ENCODE measurements at regions not wholly inside any gene's neighbourhood (a gene's known extent, or its start where the extent isn't known, plus 50 kb on each side); places are given as distances from the start of the nearest gene placed in this dataset.
"Not testable (repeated sequence)": the region's sequence is repeated elsewhere in the genome, so short reads cannot be mapped to it uniquely, and the experiment has no call there.

DNA sequence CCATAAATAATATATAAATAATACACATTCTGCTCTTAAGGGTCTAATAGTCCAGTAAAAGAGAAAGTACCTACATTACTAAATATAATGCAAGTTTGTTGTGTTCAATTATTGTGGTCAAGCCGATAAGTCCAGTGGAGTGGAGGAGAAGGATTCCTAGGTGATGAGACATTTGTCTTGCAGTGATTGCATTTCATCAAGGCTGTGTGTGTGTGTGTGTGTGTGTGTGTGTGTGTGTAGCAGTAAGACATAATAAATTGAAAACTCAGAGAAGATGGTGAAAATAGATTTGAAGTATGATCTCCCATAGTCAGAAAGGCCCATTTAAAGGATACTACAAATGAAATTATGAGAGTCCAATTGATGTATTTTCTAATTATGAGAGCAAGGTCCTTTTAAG is 192.5 kb upstream of the SEMA3C start:
- no peak for FAIRE-seq

DNA sequence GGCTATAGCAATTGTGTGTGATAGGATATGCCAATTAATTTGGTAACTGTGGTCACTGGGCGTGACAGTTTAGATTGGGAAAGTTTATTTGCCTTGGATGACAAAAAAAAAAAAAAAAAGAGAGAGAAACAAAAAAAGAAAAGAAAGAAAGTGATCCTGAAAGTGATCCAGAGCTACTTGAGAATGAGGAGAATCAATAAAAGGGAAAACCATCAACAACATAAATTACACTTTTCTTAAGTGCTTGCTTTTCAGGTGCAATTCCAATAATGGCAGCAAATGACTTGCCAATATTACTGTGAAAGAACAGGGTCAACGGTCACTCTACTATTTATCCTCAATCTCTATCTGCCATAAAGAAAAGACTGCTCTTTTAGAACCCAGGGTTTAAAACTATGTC is 191.8 kb upstream of the SEMA3C start:
- FAIRE-seq, result no peak

GRCh38 chr7:81098213-81098612 is 179.4 kb upstream of the SEMA3C start:
- FAIRE-seq, result no peak

- FAIRE-seq, result no peak
These were observed 176.1 kb upstream of the SEMA3C start for GRCh38 chr7:81094952-81095351.

- FAIRE-seq, result no peak
These were observed 162.8 kb upstream of the SEMA3C start for GRCh38 chr7:81081616-81082015.

GRCh38 chr7:81080553-81080952 is 161.7 kb upstream of the SEMA3C start:
- FAIRE-seq, result no peak

DNA sequence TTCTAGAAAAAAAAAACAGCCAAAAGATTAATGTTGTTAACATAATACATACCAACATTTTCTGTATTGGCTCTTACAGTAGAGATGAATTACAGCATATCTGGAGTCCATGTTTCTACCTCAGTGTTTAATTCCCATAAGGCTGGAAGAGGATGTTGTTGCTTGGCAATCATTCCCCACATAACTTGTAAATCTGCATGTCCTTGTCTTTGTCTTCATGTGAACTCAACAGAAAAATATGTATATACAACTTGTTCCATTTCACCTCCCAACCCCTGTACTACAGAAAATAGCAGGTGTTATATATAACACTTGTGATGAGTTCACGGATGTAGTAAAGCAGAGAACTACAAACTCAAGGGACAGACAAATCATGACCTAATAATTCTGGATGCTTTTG is 160.9 kb upstream of the SEMA3C start:
- no peak for FAIRE-seq

GRCh38 chr7:81075150-81075549 is 156.3 kb upstream of the SEMA3C start:
- FAIRE-seq, result no peak

DNA sequence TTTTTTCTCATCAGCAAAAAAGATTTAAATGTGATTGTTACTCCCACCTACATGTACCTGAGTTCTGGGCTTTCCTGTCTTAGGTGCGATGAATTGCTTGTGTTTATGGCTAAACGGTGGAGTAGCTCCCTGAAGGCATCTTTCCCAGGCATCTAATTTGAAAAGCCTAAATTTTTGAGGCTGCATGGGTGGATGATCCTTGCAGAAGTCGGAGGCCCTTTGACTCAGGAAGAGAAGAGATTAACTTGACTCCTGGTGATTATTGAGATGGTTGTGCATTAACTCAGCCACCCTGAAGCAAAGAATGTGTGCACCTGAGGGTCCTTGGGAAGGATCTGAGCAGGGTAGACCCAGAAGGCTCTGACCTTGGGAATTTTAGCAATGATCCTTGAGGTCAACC is 155.6 kb upstream of the SEMA3C start:
- FAIRE-seq, result no peak

- FAIRE-seq, result no peak
These were observed 155.0 kb upstream of the SEMA3C start for GRCh38 chr7:81073931-81074251.

GRCh38 chr7:81070956-81071355 is 152.1 kb upstream of the SEMA3C start:
- no peak for FAIRE-seq

- no peak for FAIRE-seq
These were observed 147.9 kb upstream of the SEMA3C start for GRCh38 chr7:81066797-81067196.

GRCh38 chr7:81064426-81064825 is 145.6 kb upstream of the SEMA3C start:
- FAIRE-seq, result no peak

DNA sequence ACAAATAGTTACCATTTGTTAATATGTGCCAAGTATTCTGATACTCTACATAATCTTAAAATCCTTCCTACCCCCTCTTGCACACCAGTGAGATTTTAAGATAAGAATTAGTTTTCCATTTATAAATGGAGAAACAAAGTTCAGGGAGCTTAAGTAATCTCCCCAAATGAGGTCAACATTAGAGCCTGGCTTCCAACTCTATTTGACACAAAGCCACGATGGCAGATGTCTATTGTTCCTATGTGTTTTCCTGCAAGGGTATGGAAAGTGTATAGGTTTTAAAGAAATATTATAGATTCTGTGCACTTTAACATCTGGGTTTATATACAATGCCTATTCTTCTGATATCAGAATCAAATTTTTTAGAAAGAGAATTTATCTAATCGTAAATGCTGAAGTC is 143.9 kb upstream of the SEMA3C start:
- FAIRE-seq, result no peak

GRCh38 chr7:81057469-81057868 is 138.6 kb upstream of the SEMA3C start:
- not testable (repeated sequence) for FAIRE-seq

- FAIRE-seq, result no peak
These were observed 134.8 kb upstream of the SEMA3C start for GRCh38 chr7:81053623-81054022.

- FAIRE-seq, result no peak
These were observed 133.1 kb upstream of the SEMA3C start for GRCh38 chr7:81051811-81052413.

GRCh38 chr7:81045491-81046030 is 126.7 kb upstream of the SEMA3C start:
- no peak for FAIRE-seq

DNA sequence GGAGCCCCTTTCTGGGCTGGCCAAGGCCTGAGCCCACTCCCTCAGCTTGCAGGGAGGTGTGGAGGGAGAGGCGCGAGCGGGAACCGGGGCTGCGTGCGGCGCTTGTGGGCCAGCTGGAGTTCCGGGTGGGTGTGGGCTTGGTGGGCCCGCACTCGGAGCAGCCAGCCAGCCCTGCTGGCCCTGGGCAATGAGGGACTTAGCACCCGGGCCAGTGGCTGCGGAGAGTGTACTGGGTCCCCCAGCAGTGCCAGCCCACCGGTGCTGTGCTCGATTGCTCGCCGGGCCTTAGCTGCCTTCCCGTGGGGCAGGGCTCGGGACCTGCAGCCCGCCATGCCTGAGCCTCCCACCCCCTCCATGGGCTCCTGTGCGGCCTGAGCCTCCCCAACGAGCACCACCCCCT is 123.8 kb upstream of the SEMA3C start:
- FAIRE-seq, result not testable (repeated sequence)

DNA sequence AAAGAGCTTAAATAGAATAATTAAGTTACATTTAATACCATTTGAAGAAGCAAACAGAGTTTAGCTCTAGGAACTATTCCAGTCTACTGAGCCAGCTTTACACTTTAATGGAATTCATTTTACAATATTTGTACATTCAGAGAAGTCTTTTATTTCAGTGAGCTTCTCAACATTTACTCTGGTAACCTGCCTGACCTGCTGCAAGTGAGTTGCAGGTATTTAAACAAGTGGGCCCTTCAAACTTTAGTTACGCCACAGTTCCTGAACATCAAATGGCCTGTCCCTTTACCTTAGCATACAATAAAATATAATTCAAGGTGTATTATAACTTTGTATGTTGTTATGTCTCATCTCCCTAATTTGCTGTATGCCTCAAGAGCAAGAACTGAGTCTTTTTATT is 121.6 kb upstream of the SEMA3C start:
- FAIRE-seq, result no peak

DNA sequence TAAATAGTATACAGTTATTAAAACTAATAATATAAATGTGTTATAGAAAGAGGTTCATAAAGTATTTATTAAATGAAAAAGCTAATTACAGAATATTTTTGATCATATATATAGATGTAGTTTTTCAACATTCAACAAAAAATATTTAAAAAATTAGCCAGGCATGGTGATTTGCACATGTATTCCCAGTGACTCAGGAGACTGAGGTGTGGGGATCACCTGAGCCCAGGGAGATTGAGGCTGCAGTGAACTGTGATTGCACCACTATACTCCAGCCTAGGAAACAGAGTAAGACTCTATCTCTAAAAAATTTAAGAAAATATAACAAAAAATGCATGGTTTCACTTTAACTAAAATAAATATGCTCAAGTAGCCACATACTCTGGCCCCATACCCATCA is 118.0 kb upstream of the SEMA3C start:
- FAIRE-seq, result no peak

DNA sequence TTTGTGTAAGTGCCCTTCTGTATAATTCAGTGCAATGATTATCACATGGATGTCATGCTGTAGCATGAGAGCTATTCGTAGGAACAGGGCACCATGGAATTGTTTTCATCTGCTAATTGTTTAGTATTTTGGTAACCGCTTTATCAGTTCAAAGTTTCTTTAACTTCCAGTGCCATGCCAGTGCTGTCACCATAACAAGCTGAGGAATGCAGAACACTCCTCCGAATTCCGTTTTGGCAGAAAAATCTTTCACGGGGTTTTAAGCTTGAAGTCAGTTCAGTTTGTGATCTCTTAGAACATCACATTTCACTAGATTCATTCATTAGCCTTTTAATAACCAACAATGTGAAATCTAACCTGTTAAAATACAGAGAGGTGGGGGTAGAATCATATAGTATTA is 117.2 kb upstream of the SEMA3C start:
- FAIRE-seq, result no peak

DNA sequence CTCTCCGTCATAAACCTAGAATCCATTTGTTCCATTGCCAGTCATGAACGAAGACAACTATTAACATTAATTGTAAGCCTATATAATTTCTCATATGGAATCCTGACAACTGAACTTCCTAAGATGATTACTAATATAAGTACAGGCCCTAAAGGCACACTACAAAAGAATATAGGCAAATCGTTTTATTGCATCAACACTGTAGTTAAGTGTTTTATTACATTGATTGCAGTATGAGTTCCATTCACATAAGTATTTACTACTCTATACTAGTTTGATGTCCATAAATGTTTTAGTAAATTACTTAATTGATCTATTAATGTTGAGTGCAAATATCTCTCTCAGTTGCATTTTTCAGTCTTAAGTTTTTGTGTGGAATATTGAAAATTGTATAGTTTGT is 113.1 kb upstream of the SEMA3C start:
- no peak for FAIRE-seq

DNA sequence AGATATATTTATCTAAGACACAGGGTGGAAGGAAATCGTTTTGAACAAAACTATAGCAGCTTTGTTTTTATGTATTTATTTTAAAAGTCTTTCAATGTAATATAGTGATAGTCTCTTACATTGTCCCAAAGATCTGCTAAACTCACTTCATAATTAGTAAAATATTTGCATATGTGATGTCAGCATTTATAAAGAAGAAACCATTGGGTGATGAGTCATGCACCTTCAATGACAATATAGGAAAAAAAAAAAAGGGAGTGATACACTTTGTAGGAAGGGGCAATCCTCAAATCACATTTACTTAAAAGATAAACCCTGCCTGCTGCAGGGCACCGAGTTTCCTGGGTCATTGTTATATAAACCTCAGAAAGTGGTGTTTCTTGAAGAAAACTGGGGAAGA is 112.4 kb upstream of the SEMA3C start:
- FAIRE-seq, result no peak

DNA sequence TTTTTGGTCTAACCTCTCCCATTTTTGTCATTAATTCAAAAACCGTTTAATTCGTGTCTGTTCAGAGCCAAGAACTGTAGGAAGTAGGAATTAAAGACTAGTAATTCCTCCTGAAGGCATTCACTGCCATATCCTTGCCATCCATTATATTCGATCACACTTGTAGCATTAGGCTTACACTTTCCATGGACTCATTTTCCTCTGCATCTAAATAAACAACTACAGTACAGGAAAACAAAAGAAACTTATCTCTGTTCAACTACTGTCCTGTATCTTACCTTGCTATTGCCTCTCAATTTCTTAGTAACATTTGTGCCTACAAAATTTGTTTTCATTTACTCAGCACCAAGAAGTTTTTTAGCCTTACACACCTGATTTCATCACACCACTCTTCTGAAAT is 111.6 kb upstream of the SEMA3C start:
- no peak for FAIRE-seq

GRCh38 chr7:81029511-81029910 is 110.7 kb upstream of the SEMA3C start:
- FAIRE-seq, result no peak
